ENCODE measurements at regions not wholly inside any gene's neighbourhood (a gene's known extent, or its start where the extent isn't known, plus 50 kb on each side); places are given as distances from the start of the nearest gene placed in this dataset.

DNA sequence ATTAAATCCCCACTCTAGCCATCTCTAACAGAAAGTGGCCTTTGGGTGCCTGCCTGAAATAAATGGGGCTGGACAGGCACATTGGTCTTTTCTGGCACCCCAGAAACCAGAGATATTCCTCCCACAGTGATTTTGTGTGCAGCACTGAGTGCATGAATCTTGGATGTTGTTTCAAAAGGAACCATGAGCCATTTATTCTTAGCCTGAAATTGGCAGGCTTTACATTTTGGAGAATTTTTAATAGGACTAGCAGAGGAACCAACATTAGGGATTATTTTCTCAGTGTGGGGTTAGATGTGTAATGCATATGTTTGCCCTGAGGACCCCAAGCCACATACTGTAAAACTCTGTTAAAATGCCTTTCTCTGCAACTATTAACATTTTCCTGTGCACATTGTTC is 451.3 kb downstream of the NFIB start (continued):
- TF ChIP-seq, protein P1, sequence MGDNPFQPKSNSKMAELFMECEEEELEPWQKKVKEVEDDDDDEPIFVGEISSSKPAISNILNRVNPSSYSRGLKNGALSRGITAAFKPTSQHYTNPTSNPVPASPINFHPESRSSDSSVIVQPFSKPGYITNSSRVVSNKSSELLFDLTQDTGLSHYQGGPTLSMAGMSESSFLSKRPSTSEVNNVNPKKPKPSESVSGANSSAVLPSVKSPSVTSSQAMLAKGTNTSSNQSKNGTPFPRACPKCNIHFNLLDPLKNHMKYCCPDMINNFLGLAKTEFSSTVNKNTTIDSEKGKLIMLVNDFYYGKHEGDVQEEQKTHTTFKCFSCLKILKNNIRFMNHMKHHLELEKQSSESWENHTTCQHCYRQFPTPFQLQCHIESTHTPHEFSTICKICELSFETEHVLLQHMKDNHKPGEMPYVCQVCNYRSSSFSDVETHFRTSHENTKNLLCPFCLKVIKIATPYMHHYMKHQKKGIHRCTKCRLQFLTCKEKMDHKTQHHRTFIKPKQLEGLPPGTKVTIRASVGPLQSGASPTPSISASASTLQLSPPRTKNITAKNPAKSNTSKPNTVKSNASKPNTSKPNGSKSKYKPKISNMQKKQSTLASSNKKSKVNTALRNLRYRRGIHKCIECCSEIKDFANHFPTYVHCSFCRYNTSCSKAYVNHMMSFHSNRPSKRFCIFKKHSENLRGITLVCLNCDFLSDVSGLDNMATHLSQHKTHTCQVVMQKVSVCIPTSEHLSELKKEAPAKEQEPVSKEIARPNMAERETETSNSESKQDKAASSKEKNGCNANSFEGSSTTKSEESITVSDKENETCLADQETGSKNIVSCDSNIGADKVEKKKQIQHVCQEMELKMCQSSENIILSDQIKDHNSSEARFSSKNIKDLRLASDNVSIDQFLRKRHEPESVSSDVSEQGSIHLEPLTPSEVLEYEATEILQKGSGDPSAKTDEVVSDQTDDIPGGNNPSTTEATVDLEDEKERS (CRISPR knock-in tag; IDR thresholded peaks at IDR 0.05) = no peak
- TF ChIP-seq, protein P2, sequence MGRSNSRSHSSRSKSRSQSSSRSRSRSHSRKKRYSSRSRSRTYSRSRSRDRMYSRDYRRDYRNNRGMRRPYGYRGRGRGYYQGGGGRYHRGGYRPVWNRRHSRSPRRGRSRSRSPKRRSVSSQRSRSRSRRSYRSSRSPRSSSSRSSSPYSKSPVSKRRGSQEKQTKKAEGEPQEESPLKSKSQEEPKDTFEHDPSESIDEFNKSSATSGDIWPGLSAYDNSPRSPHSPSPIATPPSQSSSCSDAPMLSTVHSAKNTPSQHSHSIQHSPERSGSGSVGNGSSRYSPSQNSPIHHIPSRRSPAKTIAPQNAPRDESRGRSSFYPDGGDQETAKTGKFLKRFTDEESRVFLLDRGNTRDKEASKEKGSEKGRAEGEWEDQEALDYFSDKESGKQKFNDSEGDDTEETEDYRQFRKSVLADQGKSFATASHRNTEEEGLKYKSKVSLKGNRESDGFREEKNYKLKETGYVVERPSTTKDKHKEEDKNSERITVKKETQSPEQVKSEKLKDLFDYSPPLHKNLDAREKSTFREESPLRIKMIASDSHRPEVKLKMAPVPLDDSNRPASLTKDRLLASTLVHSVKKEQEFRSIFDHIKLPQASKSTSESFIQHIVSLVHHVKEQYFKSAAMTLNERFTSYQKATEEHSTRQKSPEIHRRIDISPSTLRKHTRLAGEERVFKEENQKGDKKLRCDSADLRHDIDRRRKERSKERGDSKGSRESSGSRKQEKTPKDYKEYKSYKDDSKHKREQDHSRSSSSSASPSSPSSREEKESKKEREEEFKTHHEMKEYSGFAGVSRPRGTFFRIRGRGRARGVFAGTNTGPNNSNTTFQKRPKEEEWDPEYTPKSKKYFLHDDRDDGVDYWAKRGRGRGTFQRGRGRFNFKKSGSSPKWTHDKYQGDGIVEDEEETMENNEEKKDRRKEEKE (IDR thresholded peaks at IDR 0.05) = no peak
- TF ChIP-seq, protein P3, sequence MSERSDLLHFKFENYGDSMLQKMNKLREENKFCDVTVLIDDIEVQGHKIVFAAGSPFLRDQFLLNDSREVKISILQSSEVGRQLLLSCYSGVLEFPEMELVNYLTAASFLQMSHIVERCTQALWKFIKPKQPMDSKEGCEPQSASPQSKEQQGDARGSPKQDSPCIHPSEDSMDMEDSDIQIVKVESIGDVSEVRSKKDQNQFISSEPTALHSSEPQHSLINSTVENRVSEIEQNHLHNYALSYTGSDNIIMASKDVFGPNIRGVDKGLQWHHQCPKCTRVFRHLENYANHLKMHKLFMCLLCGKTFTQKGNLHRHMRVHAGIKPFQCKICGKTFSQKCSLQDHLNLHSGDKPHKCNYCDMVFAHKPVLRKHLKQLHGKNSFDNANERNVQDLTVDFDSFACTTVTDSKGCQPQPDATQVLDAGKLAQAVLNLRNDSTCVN (CRISPR knock-in tag; IDR thresholded peaks at IDR 0.05; ENCODE audit: borderline replicate concordance) = no peak
- TF ChIP-seq, protein P4, sequence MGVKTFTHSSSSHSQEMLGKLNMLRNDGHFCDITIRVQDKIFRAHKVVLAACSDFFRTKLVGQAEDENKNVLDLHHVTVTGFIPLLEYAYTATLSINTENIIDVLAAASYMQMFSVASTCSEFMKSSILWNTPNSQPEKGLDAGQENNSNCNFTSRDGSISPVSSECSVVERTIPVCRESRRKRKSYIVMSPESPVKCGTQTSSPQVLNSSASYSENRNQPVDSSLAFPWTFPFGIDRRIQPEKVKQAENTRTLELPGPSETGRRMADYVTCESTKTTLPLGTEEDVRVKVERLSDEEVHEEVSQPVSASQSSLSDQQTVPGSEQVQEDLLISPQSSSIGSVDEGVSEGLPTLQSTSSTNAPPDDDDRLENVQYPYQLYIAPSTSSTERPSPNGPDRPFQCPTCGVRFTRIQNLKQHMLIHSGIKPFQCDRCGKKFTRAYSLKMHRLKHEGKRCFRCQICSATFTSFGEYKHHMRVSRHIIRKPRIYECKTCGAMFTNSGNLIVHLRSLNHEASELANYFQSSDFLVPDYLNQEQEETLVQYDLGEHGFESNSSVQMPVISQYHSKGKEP (CRISPR knock-in tag; IDR thresholded peaks at IDR 0.05) = no peak
- TF ChIP-seq ZBTB3 (CRISPR knock-in tag; IDR thresholded peaks at IDR 0.05; ENCODE audit: borderline replicate concordance, low read depth) (no peak), XRCC5 (optimal IDR thresholded peaks at IDR 0.05; ENCODE audit: low read length) (no peak), ZNF253 (CRISPR knock-in tag; IDR thresholded peaks at IDR 0.05; ENCODE audit: borderline replicate concordance) (no peak), ZNF749 (CRISPR knock-in tag; IDR thresholded peaks at IDR 0.05; ENCODE audit: borderline replicate concordance) (no peak), SNAPC2 (CRISPR knock-in tag; IDR thresholded peaks at IDR 0.05) (no peak)
- TF ChIP-seq, protein P5, sequence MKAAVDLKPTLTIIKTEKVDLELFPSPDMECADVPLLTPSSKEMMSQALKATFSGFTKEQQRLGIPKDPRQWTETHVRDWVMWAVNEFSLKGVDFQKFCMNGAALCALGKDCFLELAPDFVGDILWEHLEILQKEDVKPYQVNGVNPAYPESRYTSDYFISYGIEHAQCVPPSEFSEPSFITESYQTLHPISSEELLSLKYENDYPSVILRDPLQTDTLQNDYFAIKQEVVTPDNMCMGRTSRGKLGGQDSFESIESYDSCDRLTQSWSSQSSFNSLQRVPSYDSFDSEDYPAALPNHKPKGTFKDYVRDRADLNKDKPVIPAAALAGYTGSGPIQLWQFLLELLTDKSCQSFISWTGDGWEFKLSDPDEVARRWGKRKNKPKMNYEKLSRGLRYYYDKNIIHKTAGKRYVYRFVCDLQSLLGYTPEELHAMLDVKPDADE (CRISPR knock-in tag; IDR thresholded peaks at IDR 0.05) = no peak
